Natural killer cell treated with Interleukin-12 subunit alpha and Interleukin-12 subunit beta and Interleukin-15 and Interleukin-18, amount 100 ng/mL, for 72 hours (primary cell): ENCODE measurements at regions not wholly inside any gene's neighbourhood (a gene's known extent, or its start where the extent isn't known, plus 50 kb on each side); places are given as distances from the start of the nearest gene placed in this dataset.

Source experiments
- ATAC-seq, 2 donors: fragments of 150-1000 bp; cut with Tn5 transposase in 1 of 2; sonication (Bioruptor Pico), chemical (Tn5 transposase) in 1 of 2; 2 replicates each; pipeline ENCODE4 v1.10.0; 2021
- DNase-seq: peaks from one replicate; pipeline ENCODE4 v3.0.0; 2022; ENCODE audit warnings: low spot score
- H3K27ac Mint-ChIP-seq, 2 donors: 1 replicate in 1 of 2; 2 replicates in 1 of 2; pipeline ENCODE4 v1.8.0; 2022; ENCODE audit warnings: mixed read lengths in 2 of 2, mild to moderate bottlenecking in 1 of 2, moderate library complexity in 1 of 2
- H3K27me3 Mint-ChIP-seq, 2 donors: 1 replicate in 1 of 2; 2 replicates in 1 of 2; pipeline ENCODE4 v1.8.0; 2022; ENCODE audit warnings: mixed read lengths in 2 of 2
- H3K36me3 Mint-ChIP-seq: one replicate; pipeline ENCODE4 v1.8.0; 2022; ENCODE audit warnings: mixed read lengths
- H3K4me1 Mint-ChIP-seq, 2 donors: 1 replicate in 1 of 2; 2 replicates in 1 of 2; pipeline ENCODE4 v1.8.0; 2022; ENCODE audit warnings: low read depth in 2 of 2, mixed read lengths in 2 of 2, mild to moderate bottlenecking in 1 of 2
- H3K4me3 Mint-ChIP-seq: one replicate; pipeline ENCODE4 v1.8.0; 2022; ENCODE audit warnings: mixed read lengths
- H3K9me3 Mint-ChIP-seq: 2 replicates; pipeline ENCODE4 v1.8.0; 2022; ENCODE audit warnings: mixed read lengths

DNA sequence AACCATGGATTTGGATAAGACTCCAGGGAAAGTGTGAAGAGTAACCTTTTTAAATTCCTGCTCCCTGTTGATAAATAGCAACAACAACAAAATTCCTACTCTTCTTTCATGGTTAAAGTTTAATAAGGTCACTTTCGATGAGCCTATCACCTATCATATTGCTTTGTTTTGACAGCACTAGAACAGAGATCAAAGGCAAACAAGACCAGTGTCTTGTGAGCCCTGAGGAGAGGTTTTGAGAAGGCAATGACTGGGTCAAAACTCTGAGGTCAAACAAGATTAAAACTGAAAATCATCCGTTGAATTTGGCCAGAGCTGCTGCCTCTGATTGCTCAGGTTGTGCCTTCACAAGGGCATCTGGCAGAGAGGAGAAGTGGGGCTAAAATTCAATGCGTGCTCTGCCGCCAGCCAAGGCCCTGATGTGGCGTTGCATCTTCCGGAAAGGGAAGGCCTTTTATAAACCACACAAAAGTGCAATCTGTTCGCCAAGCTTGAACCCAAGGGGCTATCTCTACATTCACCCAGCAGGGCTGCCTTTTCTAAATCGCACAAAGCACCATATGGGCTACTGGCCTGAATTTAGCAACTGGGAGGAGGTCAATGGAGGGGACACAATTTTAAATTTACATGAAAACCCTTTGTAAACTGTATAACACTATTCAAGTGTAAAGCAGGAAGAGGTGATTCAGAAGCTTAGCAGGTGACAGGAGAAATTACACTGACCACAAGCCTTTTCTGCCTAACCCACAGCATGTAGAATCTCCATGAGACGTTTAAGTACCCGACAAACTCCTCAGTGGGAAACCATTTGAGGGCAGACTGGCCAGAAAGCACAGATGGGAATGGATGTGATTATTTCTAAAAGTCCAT is 140.8 kb downstream of the DAD1 start:
- H3K27me3 Mint-ChIP-seq = no peaks in the 10 kb centered on the region
- peaks cover 13% of the 10 kb centered on the region for H3K36me3 Mint-ChIP-seq
- peak overlapping the region; percentile 93 to 95 for H3K27ac Mint-ChIP-seq
- H3K9me3 Mint-ChIP-seq = peaks cover 4% of the 10 kb centered on the region
- DNase-seq = peak; percentile 70
- peaks cover 71% of the 10 kb centered on the region in 2 donors for H3K4me1 Mint-ChIP-seq
- peak overlapping the region; percentile 85 for H3K4me3 Mint-ChIP-seq
- peak; percentile 78 to 84 for ATAC-seq

DNA sequence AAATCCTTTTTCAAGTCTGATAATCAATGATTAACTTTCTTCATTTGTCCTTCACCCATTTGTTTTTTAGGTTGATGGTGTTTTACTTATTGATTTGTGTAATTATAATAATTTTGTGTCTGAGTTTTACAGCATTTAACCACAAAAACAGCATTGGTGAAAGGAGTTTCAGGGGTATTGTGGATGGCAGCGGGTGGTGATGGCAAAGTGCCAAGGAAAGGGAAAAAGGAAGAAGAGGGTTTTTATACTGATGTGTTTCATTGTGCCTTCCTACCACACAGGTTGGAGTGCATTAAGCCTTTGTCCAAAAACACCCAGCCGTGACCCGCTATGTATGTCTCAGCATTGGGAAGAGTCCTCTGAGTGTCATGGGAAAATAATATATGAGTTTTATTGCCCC is 150.3 kb downstream of the DAD1 start:
- ATAC-seq = no peak
- peaks cover 36 to 41% of the 10 kb centered on the region in 2 donors for H3K4me1 Mint-ChIP-seq
- no peak overlapping the region for H3K4me3 Mint-ChIP-seq
- no peak for DNase-seq
- H3K36me3 Mint-ChIP-seq = no peaks in the 10 kb centered on the region
- no peaks in the 10 kb centered on the region for H3K9me3 Mint-ChIP-seq
- H3K27me3 Mint-ChIP-seq = no peaks in the 10 kb centered on the region
- H3K27ac Mint-ChIP-seq = peak overlapping the region; percentile 31 to 50

DNA sequence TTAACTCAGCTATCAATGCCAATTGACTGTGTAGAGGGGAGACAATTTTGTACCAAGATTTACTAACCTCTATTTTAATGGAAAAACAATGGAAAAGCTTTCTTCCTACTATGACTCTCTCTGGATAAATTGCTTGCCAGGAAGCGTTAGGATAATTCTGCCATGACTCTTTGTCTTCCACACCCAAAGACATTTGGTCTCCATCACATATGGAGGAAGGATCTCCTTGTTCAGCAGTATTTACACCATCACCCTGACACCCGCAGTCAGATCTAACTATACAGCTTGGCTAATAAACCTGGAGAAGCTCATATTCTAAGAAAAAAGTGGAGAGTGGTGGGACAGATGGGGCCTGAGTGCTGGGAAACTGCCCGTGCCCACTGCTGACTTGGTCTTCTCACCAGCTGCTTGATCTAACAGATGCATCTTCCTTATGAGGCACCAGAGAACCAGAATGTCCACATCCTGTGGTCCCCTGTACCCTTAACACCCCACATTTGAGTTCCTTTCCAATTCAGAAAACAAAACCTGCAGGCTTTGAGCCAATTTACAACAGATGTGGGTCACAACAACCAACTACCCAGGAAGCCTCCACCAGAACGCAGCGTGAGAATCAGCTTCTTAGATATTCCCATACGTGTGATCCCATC is 154.0 kb downstream of the DAD1 start:
- DNase-seq = no peak
- peaks cover 43% of the 10 kb centered on the region in 2 donors for H3K4me1 Mint-ChIP-seq
- H3K36me3 Mint-ChIP-seq = no peaks in the 10 kb centered on the region
- peak overlapping the region; percentile 38 for H3K4me3 Mint-ChIP-seq
- peak overlapping the region; percentile 81 to 92 for H3K27ac Mint-ChIP-seq
- H3K9me3 Mint-ChIP-seq = no peaks in the 10 kb centered on the region
- no peaks in the 10 kb centered on the region for H3K27me3 Mint-ChIP-seq
- ATAC-seq = peak; percentile 43 to 66

DNA sequence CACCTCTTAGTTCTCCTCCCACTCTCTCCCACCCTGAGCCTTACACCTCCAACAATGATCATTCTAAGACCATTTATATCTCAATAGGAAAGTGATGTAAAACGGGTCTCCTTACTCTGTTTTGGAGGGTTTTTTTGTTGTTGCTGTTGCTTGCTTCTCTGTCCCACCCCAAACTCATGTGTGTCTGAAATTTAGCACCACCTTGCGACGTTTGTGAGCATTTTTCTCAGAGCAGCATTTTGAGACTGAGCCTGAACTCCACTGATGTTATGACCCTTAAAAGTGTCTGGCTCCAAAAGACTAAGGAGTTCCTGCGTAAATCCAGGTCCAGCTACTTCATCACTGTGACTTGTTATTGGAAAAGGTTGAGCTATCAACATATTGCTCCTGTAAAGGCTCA is 155.0 kb downstream of the DAD1 start:
- Mint-ChIP-seq H3K27ac (peak overlapping the region; percentile 81 to 92), H3K4me1 (peaks cover 44 to 48% of the 10 kb centered on the region in 2 donors), H3K4me3 (peak overlapping the region; percentile 38), H3K9me3 (no peaks in the 10 kb centered on the region), H3K36me3 (no peaks in the 10 kb centered on the region), H3K27me3 (no peaks in the 10 kb centered on the region)
- ATAC-seq (no peak), DNase-seq (no peak)

DNA sequence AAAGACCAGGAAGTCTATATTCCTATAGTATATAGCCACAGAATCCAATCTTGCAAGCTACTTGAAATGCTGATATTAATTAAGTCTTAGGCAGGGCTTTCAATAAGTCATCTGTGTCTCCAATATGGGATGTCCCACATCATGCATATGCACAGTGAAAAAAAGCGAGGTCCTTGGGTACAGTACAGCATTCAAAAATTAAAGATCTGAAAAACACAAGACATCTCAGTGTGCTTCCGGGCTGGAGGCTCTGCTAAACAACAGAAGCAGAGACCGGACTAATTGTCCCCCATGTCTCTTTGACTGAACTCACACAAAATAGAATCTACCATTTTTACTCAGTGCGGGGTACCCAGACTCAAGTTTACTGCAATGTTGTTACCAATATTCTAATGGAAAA is 156.0 kb downstream of the DAD1 start:
- no peak for DNase-seq
- Mint-ChIP-seq H3K9me3 (no peaks in the 10 kb centered on the region), H3K4me3 (peak overlapping the region; percentile 32), H3K36me3 (no peaks in the 10 kb centered on the region), H3K27ac (peak overlapping the region; percentile 61 to 81), H3K4me1 (peaks cover 53 to 55% of the 10 kb centered on the region in 2 donors), H3K27me3 (no peaks in the 10 kb centered on the region)
- no peak for ATAC-seq

DNA sequence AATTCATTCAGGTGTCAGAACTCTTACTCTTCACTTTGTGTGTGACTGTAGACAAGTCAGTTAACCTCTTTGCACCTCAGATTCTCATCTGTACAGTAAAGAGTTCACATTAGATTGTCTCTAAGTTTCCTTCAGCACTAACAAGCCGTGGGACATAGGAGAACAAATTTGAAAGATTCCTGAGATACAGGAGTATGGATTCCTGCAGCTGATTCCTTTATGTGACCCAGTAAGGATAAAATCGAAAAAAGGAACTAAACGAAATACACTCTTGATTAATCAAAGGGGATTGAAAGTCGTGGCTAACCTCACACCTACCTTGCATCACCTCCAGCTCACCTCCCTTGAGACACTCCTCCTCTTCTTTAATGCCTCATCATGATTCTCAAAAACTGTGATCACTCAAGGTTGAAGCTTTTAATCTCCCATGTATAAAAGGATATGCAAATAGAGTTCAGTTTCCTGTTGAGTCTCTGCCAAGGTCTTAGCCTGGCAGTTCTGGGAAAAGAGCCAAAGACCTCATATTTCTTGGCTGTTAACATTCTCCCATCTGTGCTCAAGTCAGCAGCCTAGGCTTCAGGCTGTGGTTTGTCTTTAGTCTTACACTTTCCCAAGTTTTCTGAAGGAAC is 156.6 kb downstream of the DAD1 start:
- no peak for DNase-seq
- no peaks in the 10 kb centered on the region for H3K36me3 Mint-ChIP-seq
- H3K4me1 Mint-ChIP-seq = peaks cover 59 to 61% of the 10 kb centered on the region in 2 donors

DNA sequence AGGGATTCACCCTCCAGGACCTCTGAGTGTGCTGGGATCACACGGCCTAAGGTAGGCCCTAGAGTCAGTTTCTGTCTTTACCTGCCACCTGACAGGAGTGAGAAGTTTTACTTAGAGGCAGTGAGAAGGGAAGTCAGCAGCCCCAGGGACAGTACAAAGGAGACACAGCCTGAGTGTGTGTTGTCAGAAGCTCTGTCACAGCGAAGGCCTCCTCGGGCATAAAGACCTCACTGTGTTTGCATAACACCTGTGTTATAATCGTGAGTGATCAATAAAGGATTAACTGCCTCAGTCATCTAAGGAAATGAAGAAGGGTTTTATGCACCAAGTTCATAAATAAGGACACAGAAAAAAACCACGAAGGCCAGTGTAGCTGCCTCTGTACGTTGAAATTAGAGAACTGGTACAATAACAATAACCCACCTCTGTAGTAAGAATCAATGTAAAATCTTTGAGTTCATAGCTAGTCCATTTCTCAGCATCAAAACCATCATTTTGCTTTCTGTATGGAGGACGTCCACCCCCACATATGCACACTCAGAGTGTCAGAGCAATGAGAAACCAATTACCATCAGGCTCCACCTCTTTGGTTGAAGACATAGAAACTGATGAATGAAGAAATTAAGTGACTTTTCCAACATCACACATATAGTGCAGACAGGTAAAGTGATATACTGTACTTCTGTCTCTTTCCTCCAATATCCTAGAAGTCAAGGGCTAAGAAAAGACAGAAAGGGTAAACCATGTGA is 159.3 kb downstream of the DAD1 start:
- Mint-ChIP-seq H3K9me3 (no peaks in the 10 kb centered on the region), H3K27me3 (no peaks in the 10 kb centered on the region), H3K36me3 (no peaks in the 10 kb centered on the region), H3K27ac (peak overlapping the region; percentile 72 to 94), H3K4me1 (peaks cover 58 to 60% of the 10 kb centered on the region in 2 donors), H3K4me3 (peak overlapping the region; percentile 80)
- ATAC-seq (peak in 1 of 2 donors; percentile 22), DNase-seq (no peak)

More for the DNA sequence above, 156.6 kb downstream of the DAD1 start:
- ATAC-seq = no peak
- H3K27ac Mint-ChIP-seq = peak overlapping the region; percentile 61 to 81
- H3K9me3 Mint-ChIP-seq = no peaks in the 10 kb centered on the region
- H3K27me3 Mint-ChIP-seq = no peaks in the 10 kb centered on the region
- peak overlapping the region; percentile 32 for H3K4me3 Mint-ChIP-seq

DNA sequence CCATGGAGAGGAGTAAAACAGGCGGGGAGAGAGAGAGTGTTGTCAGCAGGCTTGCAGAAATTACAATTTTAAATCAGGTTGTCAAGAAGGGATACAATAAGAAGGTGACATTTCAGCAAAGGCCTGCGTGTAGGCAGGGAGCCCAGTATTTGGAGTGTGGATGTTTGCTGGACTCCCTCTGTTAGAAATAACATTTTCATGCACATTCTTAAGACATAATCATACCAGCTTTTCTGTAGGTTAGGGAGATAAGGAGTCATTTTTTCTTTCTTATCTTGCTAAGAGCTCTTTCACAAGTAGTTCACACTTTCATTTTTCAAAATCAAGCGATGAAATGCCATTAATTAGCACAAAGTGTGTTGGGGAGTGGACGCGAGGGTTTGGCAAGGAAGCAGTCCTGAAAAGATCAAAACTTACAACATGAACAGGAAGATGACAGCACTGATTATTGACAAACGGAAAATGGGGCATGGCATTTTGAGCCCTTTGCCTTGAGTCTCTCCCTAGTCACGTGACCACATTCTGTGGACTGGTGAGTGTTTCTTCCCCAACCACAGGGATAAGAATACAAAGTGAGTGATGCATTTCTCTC is 160.2 kb downstream of the DAD1 start:
- Mint-ChIP-seq H3K27ac (peak overlapping the region; percentile 72 to 94), H3K4me3 (peak overlapping the region; percentile 80), H3K4me1 (peaks cover 55 to 62% of the 10 kb centered on the region in 2 donors), H3K36me3 (peaks cover 4% of the 10 kb centered on the region), H3K27me3 (no peaks in the 10 kb centered on the region), H3K9me3 (no peaks in the 10 kb centered on the region)
- ATAC-seq (no peak), DNase-seq (no peak)

DNA sequence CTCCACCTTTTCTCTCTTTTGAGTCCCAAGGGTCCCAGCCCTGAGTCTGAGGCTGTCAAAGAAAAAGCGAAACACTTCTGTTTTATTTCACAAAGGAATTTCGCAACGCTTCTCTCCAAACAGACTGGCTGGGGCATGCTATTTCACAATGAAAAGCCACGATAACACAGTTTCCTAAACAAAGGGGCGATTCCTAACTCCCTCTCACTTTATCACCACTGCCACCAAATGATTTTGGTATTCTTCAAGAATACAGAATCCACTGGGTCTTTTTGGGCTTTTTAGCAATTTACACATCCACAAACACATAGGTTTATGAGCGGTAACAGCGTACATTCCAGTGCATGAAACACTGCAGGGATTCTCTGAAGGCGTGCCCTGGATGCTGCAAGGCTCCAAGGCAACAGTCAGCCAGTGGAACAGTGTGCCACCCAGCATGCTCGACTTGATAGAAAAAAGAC is 161.2 kb downstream of the DAD1 start:
- Mint-ChIP-seq H3K27me3 (no peaks in the 10 kb centered on the region), H3K4me3 (peak overlapping the region; percentile 80), H3K4me1 (peaks cover 55 to 61% of the 10 kb centered on the region in 2 donors), H3K9me3 (no peaks in the 10 kb centered on the region), H3K27ac (peak overlapping the region; percentile 72 to 94), H3K36me3 (peaks cover 4% of the 10 kb centered on the region)
- DNase-seq (peak; percentile 73), ATAC-seq (peak; percentile 60 to 89)

DNA sequence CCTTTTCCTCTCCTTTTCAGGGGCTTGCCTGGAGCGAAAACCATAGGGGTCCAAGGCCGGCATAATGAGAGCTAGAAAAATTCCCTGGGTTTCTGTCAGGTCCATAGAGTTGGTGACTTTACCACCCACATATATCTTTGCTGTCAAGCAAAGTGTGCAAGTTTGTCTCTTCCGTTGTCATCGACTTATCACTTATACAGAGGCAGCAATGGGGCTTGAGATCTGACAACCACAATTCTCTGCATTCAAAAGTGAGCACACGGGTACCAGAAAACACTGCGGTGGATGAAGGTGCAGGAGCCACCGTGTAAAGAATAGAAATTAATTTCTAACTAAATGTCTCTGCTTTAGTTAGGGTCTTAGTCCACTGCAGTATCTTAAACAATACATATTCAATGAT is 162.3 kb downstream of the DAD1 start:
- Mint-ChIP-seq H3K9me3 (no peaks in the 10 kb centered on the region), H3K27me3 (no peaks in the 10 kb centered on the region), H3K27ac (peak overlapping the region; percentile 72 to 94), H3K4me3 (peak overlapping the region; percentile 64), H3K4me1 (peaks cover 60 to 64% of the 10 kb centered on the region in 2 donors), H3K36me3 (peaks cover 4% of the 10 kb centered on the region)
- DNase-seq (no peak), ATAC-seq (peak in 1 of 2 donors; percentile 34)

DNA sequence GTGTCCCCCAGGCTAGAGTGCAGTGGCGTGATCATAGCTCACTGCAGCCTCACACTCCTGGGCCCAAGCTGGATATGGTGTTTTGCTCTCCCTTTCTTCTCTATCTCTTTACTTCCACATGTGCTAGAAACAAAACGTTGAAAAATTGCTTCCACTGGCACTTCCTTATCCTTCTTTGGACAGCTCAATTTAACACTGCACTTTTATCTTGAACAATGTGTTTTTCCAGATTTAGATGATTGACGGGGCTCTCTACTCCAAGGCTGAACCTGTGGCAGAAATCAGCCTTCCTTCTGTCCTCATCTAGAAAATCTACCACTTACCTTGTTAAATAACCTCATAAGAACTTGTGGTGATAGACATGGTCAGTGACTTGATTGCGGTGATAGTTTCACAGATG is 165.1 kb downstream of the DAD1 start:
- Mint-ChIP-seq H3K4me3 (peak overlapping the region; percentile 58), H3K9me3 (no peaks in the 10 kb centered on the region)

DNA sequence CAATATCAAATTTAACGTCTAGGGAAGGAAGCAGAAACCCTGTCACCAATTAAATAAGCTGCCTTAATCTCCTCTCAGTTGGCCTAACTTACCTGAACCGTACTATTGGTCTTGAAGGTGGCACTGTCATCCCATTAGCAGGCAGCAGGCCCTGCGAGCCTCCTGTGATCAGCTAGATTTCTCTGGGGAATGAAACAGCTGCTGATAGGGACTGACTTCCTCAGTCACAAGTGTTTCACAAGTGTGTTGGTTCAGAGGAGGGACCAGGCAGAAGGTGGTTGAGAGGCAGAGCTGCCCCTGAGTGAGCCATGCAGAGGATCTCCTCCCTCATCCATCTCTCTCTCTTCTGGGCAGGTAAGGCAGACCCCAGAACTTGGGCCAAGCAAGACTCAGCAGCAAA is 166.8 kb downstream of the DAD1 start:
- Mint-ChIP-seq H3K9me3 (no peaks in the 10 kb centered on the region), H3K36me3 (peaks cover 4% of the 10 kb centered on the region), H3K4me1 (peaks cover 71 to 72% of the 10 kb centered on the region in 2 donors), H3K4me3 (peak overlapping the region; percentile 53), H3K27me3 (no peaks in the 10 kb centered on the region), H3K27ac (peak overlapping the region; percentile 85 to 95)
- no peak for DNase-seq
- ATAC-seq = peak in 1 of 2 donors; percentile 52

More for the DNA sequence above, 165.1 kb downstream of the DAD1 start:
- Mint-ChIP-seq H3K27ac (peak overlapping the region; percentile 62 to 79), H3K4me1 (peaks cover 73 to 76% of the 10 kb centered on the region in 2 donors), H3K27me3 (no peaks in the 10 kb centered on the region), H3K36me3 (peaks cover 4% of the 10 kb centered on the region)
- no peak for DNase-seq
- no peak for ATAC-seq
